Neural cell (in vitro differentiated cells): ENCODE measurements at regions not wholly inside any gene's neighbourhood (a gene's known extent, or its start where the extent isn't known, plus 50 kb on each side); places are given as distances from the start of the nearest gene placed in this dataset.

ENCODE experiments used
- EP300 ChIP-seq: fragments of 450-650 bp; conservative IDR thresholded peaks from 2 replicates; pipeline ENCODE4 v1.6.1; 2014; ENCODE audit warnings: antibody characterized with exemption, mild to moderate bottlenecking, moderate library complexity; ENCODE audit not compliant: poor library complexity, severe bottlenecking
- MXI1 ChIP-seq: fragments of 450-650 bp; conservative IDR thresholded peaks from 2 replicates; pipeline ENCODE4 v1.6.1; 2014; ENCODE audit warnings: antibody characterized with exemption, mild to moderate bottlenecking; ENCODE audit not compliant: poor library complexity, severe bottlenecking
- POLR2AphosphoS5 ChIP-seq: IDR thresholded peaks from 2 replicates; pipeline ENCODE4 v1.6.1; 2012
- TF ChIP-seq, protein P1 (sequence below): fragments of 450-650 bp; IDR thresholded peaks from 2 replicates; pipeline ENCODE4 v1.5.1; 2014; ENCODE audit warnings: antibody characterized with exemption, mild to moderate bottlenecking, moderate library complexity; ENCODE audit not compliant: poor library complexity, severe bottlenecking

DNA sequence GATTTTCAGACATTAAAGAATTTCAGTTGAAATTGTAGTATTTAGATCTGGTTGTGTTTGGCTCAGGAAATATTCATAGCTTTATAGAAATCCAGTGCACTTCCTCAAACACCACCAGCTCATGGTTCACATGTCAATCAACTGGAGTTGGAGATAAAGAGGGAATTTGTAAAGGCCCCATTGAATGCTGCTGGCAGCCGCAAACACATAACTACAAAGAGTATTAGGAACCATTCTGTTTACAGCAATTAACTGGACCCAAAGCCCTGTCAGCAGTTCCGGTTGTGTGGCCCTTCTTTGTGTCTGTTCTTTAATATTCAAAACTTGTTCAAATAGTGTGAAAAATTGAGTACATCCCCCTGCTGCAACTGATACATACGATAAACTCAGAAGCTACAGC is 107.4 kb upstream of the LRRTM4 start:
- TF ChIP-seq MXI1 (no peak), EP300 (no peak), POLR2AphosphoS5 (no peak)
- TF ChIP-seq, protein P1, sequence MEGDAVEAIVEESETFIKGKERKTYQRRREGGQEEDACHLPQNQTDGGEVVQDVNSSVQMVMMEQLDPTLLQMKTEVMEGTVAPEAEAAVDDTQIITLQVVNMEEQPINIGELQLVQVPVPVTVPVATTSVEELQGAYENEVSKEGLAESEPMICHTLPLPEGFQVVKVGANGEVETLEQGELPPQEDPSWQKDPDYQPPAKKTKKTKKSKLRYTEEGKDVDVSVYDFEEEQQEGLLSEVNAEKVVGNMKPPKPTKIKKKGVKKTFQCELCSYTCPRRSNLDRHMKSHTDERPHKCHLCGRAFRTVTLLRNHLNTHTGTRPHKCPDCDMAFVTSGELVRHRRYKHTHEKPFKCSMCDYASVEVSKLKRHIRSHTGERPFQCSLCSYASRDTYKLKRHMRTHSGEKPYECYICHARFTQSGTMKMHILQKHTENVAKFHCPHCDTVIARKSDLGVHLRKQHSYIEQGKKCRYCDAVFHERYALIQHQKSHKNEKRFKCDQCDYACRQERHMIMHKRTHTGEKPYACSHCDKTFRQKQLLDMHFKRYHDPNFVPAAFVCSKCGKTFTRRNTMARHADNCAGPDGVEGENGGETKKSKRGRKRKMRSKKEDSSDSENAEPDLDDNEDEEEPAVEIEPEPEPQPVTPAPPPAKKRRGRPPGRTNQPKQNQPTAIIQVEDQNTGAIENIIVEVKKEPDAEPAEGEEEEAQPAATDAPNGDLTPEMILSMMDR = no peak
